CD4-positive, alpha-beta memory T cell (primary cell): ENCODE measurements at regions not wholly inside any gene's neighbourhood (a gene's known extent, or its start where the extent isn't known, plus 50 kb on each side); places are given as distances from the start of the nearest gene placed in this dataset.
"Not testable (repeated sequence)": the region's sequence is repeated elsewhere in the genome, so short reads cannot be mapped to it uniquely, and the experiment has no call there.

Source experiments
- CTCF ChIA-PET: fragments of 350-600 bp; sonication (Branson Sonifier 250); formaldehyde crosslinking; loops from one replicate; lab custom pipeline; 2021; ENCODE audit warnings: inconsistent platforms; ENCODE audit not compliant: partially characterized antibody; lab: Charles Lee
- POLR2A ChIA-PET: fragments of 350-600 bp; sonication (Branson Sonifier 250); formaldehyde crosslinking; loops from one replicate; lab custom pipeline; 2021; ENCODE audit not compliant: partially characterized antibody; lab: Charles Lee
- DNase-seq, 5 donors: peaks; one replicate each; pipeline versions ENCODE4 v3.0.0 to v3.0.0-alpha.2; 2020 to 2022; ENCODE audit warnings: mixed read lengths in 1 of 5
- H3K27ac ChIP-seq: one replicate; pipeline ENCODE4 v1.7.0; 2013; ENCODE audit warnings: low read depth, low read length
- H3K27me3 ChIP-seq: 2 replicates; pipeline ENCODE4 v1.7.0; 2013; ENCODE audit warnings: mild to moderate bottlenecking, low read length, moderate library complexity; ENCODE audit not compliant: insufficient read depth
- H3K36me3 ChIP-seq: 2 replicates; pipeline ENCODE4 v1.7.0; 2013; ENCODE audit warnings: mild to moderate bottlenecking, low read length, moderate library complexity; ENCODE audit not compliant: insufficient read depth
- H3K4me1 ChIP-seq: 2 replicates; pipeline ENCODE4 v1.7.0; 2013; ENCODE audit warnings: mild to moderate bottlenecking, low read length, moderate library complexity; ENCODE audit not compliant: insufficient read depth
- H3K4me3 ChIP-seq, 2 donors: one replicate each; pipeline ENCODE4 v1.7.0; 2013; ENCODE audit warnings: low read length in 2 of 2, mild to moderate bottlenecking in 1 of 2
- H3K9me3 ChIP-seq, 2 donors: one replicate each; pipeline ENCODE4 v1.7.0; 2013; ENCODE audit warnings: low read length in 2 of 2, control low read depth in 1 of 2; ENCODE audit not compliant: control insufficient read depth in 1 of 2
- H3K27ac Mint-ChIP-seq, 7 donors: one replicate each; pipeline ENCODE4 v1.8.0; 2020 to 2021; ENCODE audit warnings: mixed read lengths in 7 of 7, mild to moderate bottlenecking in 6 of 7, inconsistent platforms in 3 of 7, moderate library complexity in 3 of 7
- H3K27me3 Mint-ChIP-seq, 2 donors: one replicate each; pipeline ENCODE4 v1.8.0; 2020 to 2021; ENCODE audit warnings: mixed read lengths in 2 of 2
- H3K36me3 Mint-ChIP-seq, 2 donors: one replicate each; pipeline ENCODE4 v1.8.0; 2020 to 2021; ENCODE audit warnings: mixed read lengths in 2 of 2, inconsistent platforms in 1 of 2, mild to moderate bottlenecking in 1 of 2
- H3K4me1 Mint-ChIP-seq, 4 donors: one replicate each; pipeline ENCODE4 v1.8.0; 2020 to 2021; ENCODE audit warnings: mixed read lengths in 4 of 4, mild to moderate bottlenecking in 1 of 4
- H3K4me3 Mint-ChIP-seq, 8 donors: one replicate each; pipeline ENCODE4 v1.8.0; 2020 to 2021; ENCODE audit warnings: mixed read lengths in 8 of 8, mild to moderate bottlenecking in 7 of 8, moderate library complexity in 6 of 8, inconsistent platforms in 3 of 8
- H3K9me3 Mint-ChIP-seq, 8 donors: one replicate each; pipeline ENCODE4 v1.8.0; 2020 to 2021; ENCODE audit warnings: mixed read lengths in 8 of 8, mild to moderate bottlenecking in 5 of 8, inconsistent platforms in 3 of 8, moderate library complexity in 1 of 8
- intact Hi-C: fragments of 100-400 bp; cut with micrococcal nuclease; formaldehyde crosslinking; loops from one replicate; pipeline ENCODE4 v1.15.1; 2023

DNA sequence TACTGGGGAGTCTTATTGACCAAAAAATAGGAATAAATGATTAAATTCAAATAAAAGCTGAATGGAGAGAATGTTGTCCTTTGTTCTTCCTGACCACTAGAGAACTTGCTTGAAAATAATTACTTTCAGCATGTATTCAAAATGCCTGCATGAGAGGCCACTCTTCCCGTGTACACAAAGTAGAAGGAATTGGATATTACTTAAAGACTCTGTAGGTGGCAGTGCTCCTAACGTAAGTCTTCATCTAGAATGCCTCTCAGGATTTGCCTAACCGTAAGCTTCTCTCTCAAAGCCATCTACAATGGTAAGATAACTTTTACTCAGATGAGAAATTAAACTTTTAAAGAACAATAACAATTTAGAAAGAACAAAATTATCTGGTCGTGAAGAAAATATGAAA, 620.0 kb upstream of the CCNG1 start:
- intact Hi-C loops = no loop called here
- Mint-ChIP-seq H3K4me3 (no peak overlapping the region), H3K36me3 (no peaks in the 10 kb centered on the region), H3K27me3 (no peaks in the 10 kb centered on the region), H3K4me1 (no peaks in the 10 kb centered on the region), H3K27ac (no peak overlapping the region), H3K9me3 (peaks cover 0 to 14% (median 2%) of the 10 kb centered on the region in 8 donors)
- CTCF ChIA-PET = no interaction called here
- Histone ChIP-seq H3K4me1 (no peaks in the 10 kb centered on the region), H3K36me3 (no peaks in the 10 kb centered on the region), H3K9me3 (no peaks in the 10 kb centered on the region), H3K27ac (no peak overlapping the region), H3K4me3 (no peak overlapping the region), H3K27me3 (no peaks in the 10 kb centered on the region)
- DNase-seq = no peak
- POLR2A ChIA-PET = no interaction called here

DNA sequence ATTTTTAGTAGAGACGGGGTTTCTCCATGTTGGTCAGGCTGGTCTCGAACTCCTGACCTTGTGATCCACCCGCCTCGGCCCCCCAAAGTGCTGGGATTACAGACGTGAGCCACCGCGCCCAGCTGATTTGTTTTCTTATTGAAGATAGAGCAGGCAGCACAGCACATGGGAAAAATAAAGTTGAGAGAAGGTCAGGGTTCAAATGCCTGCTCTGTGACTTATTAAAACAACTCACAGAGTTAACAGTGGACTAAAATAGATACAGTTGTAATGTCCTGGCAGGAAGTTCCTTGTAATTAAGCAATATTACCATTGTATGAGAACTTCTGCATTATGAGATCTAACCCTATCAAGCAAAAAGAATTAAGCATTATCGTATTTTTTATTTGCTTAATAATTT, 615.7 kb upstream of the CCNG1 start:
- H3K4me3 Mint-ChIP-seq, H3K27me3 Mint-ChIP-seq, DNase-seq, H3K27ac ChIP-seq, H3K4me1 ChIP-seq, H3K36me3 Mint-ChIP-seq, H3K27ac Mint-ChIP-seq, intact Hi-C loops, POLR2A ChIA-PET, H3K4me1 Mint-ChIP-seq, H3K27me3 ChIP-seq, H3K36me3 ChIP-seq, H3K4me3 ChIP-seq, H3K9me3 ChIP-seq, CTCF ChIA-PET: not testable (repeated sequence)
- peaks cover 0 to 15% (median 4%) of the 10 kb centered on the region in 8 donors for H3K9me3 Mint-ChIP-seq

DNA sequence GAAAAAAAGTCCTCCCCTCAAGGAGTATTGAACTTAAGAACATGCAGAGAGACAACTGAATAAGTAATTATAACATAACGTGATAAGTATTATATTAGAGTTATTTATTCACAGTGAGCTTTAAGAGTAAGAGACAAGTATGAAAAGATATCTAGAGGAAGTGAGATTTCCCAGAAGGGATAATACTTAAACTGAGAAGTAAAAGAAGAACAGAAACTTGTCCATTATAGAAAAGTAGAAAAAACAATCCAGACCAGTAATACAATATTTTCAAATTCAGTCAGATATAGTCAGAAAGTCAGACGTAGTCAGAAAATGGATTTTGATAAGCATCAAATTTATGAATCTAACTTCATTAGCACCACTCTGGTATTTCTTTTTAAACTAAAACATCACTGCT, 613.0 kb upstream of the CCNG1 start:
- no peaks in the 10 kb centered on the region for H3K4me1 Mint-ChIP-seq
- H3K27ac Mint-ChIP-seq = no peak overlapping the region
- ChIA-PET CTCF (no interaction called here), POLR2A (no interaction called here)
- no peaks in the 10 kb centered on the region for H3K36me3 Mint-ChIP-seq
- H3K4me3 Mint-ChIP-seq = no peak overlapping the region
- H3K4me1 ChIP-seq = no peaks in the 10 kb centered on the region
- H3K27me3 Mint-ChIP-seq = no peaks in the 10 kb centered on the region
- no peak for DNase-seq
- peaks cover 0 to 17% (median 7%) of the 10 kb centered on the region in 8 donors for H3K9me3 Mint-ChIP-seq
- no peaks in the 10 kb centered on the region for H3K9me3 ChIP-seq
- no peaks in the 10 kb centered on the region for H3K27me3 ChIP-seq
- H3K4me3 ChIP-seq = no peak overlapping the region
- intact Hi-C loops = no loop called here
- H3K27ac ChIP-seq = no peak overlapping the region
- no peaks in the 10 kb centered on the region for H3K36me3 ChIP-seq

DNA sequence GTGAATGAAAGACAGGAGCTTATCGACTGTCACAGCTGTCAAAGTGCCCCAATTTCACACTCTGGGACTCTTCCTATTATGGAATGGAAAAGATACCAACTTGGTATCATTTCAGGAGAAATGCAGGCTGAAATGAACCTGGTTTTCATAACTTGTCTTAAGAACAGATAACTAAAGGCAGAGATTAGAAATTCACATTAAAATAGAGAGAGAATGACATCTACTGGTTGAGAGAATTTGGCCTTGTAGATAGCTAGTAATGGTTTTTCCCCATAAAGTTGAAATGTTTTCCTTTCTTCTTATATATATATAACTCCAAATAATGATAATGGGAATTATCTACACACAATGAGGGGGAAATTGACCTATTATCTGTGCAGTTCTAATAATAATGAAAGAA, 600.2 kb upstream of the CCNG1 start:
- no peak overlapping the region for H3K27ac Mint-ChIP-seq
- H3K9me3 Mint-ChIP-seq = peaks cover 6 to 24% (median 14%) of the 10 kb centered on the region in 8 donors
- H3K27me3 Mint-ChIP-seq = no peaks in the 10 kb centered on the region
- H3K36me3 Mint-ChIP-seq = no peaks in the 10 kb centered on the region
- no peak overlapping the region for H3K4me3 Mint-ChIP-seq
- ChIA-PET POLR2A (no interaction called here), CTCF (no interaction called here)
- H3K4me3 ChIP-seq = no peak overlapping the region
- no peaks in the 10 kb centered on the region for H3K9me3 ChIP-seq
- H3K36me3 ChIP-seq = no peaks in the 10 kb centered on the region
- no peaks in the 10 kb centered on the region for H3K4me1 ChIP-seq
- intact Hi-C loops = no loop called here
- no peaks in the 10 kb centered on the region for H3K4me1 Mint-ChIP-seq
- H3K27ac ChIP-seq = no peak overlapping the region
- no peak for DNase-seq
- no peaks in the 10 kb centered on the region for H3K27me3 ChIP-seq

DNA sequence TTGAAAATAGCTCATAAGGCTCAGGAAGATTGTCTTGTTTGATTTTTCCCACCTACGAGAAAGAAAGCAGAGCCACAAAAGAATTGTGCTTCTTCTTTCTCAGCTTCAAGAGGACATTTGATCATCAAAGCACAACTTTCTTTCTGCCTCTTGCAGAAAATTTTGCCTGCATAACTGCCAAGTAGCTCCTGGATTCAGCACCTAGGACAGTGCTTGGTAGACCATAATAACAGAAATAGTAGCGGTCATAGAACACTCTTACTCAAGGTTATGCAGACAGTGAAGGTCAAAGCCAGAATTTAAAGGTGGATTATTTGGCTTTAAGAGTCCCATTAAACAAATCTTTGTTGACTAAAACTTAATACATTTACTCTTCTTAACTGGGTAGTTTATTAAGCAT, 594.7 kb upstream of the CCNG1 start:
- Mint-ChIP-seq H3K27ac (no peak overlapping the region), H3K27me3 (no peaks in the 10 kb centered on the region), H3K36me3 (no peaks in the 10 kb centered on the region), H3K4me3 (no peak overlapping the region), H3K9me3 (peaks cover 0 to 20% (median 11%) of the 10 kb centered on the region in 8 donors), H3K4me1 (no peaks in the 10 kb centered on the region)
- intact Hi-C loops = no loop called here
- Histone ChIP-seq H3K36me3 (no peaks in the 10 kb centered on the region), H3K4me1 (no peaks in the 10 kb centered on the region), H3K27me3 (no peaks in the 10 kb centered on the region), H3K9me3 (no peaks in the 10 kb centered on the region), H3K4me3 (no peak overlapping the region), H3K27ac (no peak overlapping the region)
- ChIA-PET CTCF (no interaction called here), POLR2A (no interaction called here)
- DNase-seq = no peak

DNA sequence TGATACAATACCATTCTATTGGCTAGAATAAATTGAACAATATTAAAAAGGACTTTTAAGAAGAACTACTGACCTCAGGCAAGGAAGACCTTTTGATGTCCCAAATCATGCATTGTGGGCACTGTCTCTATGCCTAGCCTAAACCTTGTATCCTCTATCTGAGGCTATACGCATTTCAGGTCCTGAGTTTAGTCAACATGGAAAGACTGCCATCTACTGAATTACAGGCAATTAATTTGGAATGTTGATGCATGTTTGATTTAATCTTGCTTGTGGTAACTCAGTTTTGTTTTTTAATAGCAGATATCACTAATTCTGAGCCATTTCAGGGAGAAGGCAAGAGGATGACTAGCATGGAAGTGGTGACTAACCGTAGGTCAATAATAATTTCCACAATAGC, 585.3 kb upstream of the CCNG1 start:
- Mint-ChIP-seq H3K27me3 (no peaks in the 10 kb centered on the region), H3K4me1 (no peaks in the 10 kb centered on the region), H3K36me3 (no peaks in the 10 kb centered on the region), H3K27ac (no peak overlapping the region), H3K9me3 (peaks cover 2 to 20% (median 14%) of the 10 kb centered on the region in 8 donors), H3K4me3 (no peak overlapping the region)
- Histone ChIP-seq H3K27ac (no peak overlapping the region), H3K9me3 (no peaks in the 10 kb centered on the region), H3K36me3 (no peaks in the 10 kb centered on the region), H3K4me3 (no peak overlapping the region), H3K4me1 (no peaks in the 10 kb centered on the region), H3K27me3 (no peaks in the 10 kb centered on the region)
- ChIA-PET CTCF (no interaction called here), POLR2A (no interaction called here)
- intact Hi-C loops = no loop called here
- DNase-seq = no peak

DNA sequence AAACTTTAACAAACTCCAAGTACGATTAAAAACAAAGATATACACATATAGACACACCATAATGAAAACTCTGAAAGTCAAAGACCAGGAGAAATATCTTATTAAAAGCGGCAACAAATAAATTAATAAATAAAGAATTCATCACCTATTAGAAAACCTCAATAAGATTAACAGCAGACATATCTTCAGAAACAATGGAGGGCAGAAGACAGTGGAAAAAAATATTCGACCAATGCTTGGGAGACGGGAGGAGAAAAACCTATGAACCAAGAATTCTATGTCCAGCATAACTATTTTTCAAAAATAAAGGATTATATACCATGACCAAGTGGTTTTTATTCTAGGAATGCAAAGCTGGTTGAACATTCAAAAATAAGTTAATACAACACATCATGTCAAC, 578.6 kb upstream of the CCNG1 start:
- Mint-ChIP-seq H3K36me3 (no peaks in the 10 kb centered on the region), H3K27ac (no peak overlapping the region), H3K4me3 (no peak overlapping the region), H3K27me3 (no peaks in the 10 kb centered on the region), H3K9me3 (peaks cover 0 to 34% (median 11%) of the 10 kb centered on the region in 8 donors), H3K4me1 (no peaks in the 10 kb centered on the region)
- Histone ChIP-seq H3K4me1 (no peaks in the 10 kb centered on the region), H3K4me3 (no peak overlapping the region), H3K9me3 (no peaks in the 10 kb centered on the region), H3K27me3 (no peaks in the 10 kb centered on the region), H3K36me3 (no peaks in the 10 kb centered on the region), H3K27ac (no peak overlapping the region)
- intact Hi-C loops = no loop called here
- ChIA-PET POLR2A (no interaction called here), CTCF (no interaction called here)
- DNase-seq = no peak

DNA sequence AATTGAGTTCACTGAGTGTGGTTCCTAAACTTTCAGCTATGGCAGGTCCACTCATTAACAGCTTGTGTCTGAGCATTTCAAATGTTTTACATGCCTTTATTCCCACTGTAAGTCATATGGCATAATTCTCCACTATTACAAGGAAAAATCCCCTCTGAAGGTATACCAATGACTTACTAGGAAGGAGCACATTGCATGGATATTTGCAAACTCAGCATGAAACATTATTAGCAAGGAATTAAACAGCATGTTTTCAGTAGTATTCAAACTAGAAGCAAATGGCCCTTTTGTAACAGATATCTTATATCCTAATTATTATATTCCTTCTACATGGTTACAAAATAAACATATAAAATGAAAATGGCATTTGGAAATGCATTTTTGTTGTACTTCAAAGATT, 566.4 kb upstream of the CCNG1 start:
- Mint-ChIP-seq H3K27me3 (no peaks in the 10 kb centered on the region), H3K4me3 (no peak overlapping the region), H3K9me3 (peaks cover 5 to 24% (median 9%) of the 10 kb centered on the region in 8 donors), H3K27ac (no peak overlapping the region), H3K4me1 (no peaks in the 10 kb centered on the region), H3K36me3 (no peaks in the 10 kb centered on the region)
- intact Hi-C loops = no loop called here
- no peak for DNase-seq
- H3K27ac ChIP-seq = no peak overlapping the region
- no peak overlapping the region for H3K4me3 ChIP-seq
- no peaks in the 10 kb centered on the region for H3K4me1 ChIP-seq
- no peaks in the 10 kb centered on the region for H3K36me3 ChIP-seq
- ChIA-PET CTCF (no interaction called here), POLR2A (no interaction called here)
- no peaks in the 10 kb centered on the region for H3K9me3 ChIP-seq
- no peaks in the 10 kb centered on the region for H3K27me3 ChIP-seq
